Caco-2 (cell line): ENCODE measurements at regions not wholly inside any gene's neighbourhood (a gene's known extent, or its start where the extent isn't known, plus 50 kb on each side); places are given as distances from the start of the nearest gene placed in this dataset.
"Not testable (repeated sequence)": the region's sequence is repeated elsewhere in the genome, so short reads cannot be mapped to it uniquely, and the experiment has no call there.

Experiments
- BruUV-seq: library from RNA; stranded (reverse); fragments of 400-500 nt; replicated peaks from 2 replicates; lab custom pipeline; 2021; lab: Mats Ljungman, UMichigan
- CTCF ChIA-PET: fragments of 300-600 bp; sonication (Branson Sonifier 250); formaldehyde crosslinking; loops from one replicate; lab custom pipeline; 2022; ENCODE audit warnings: antibody characterized with exemption; lab: Charles Lee
- POLR2A ChIA-PET: fragments of 300-600 bp; sonication (Branson Sonifier 250); formaldehyde crosslinking; loops from one replicate; lab custom pipeline; 2022; ENCODE audit warnings: antibody characterized with exemption; lab: Charles Lee
- DNase-seq, 2 experiments: peaks; one replicate each; pipeline versions ENCODE4 v3.0.0 to v3.0.0-alpha.2; 2020 to 2022
- H3K27me3 ChIP-seq: replicated peaks from 2 replicates; pipeline ENCODE4 v1.6.0; 2011; ENCODE audit warnings: low read length; ENCODE audit not compliant: control insufficient read depth, insufficient read depth
- H3K36me3 ChIP-seq: 2 replicates; pipeline ENCODE4 v1.5.1; 2011; ENCODE audit warnings: low read length; ENCODE audit not compliant: control insufficient read depth, insufficient read depth
- H3K4me1 ChIP-seq: fragments of 250-450 bp; sonication (Bioruptor Pico); 2 replicates; pipeline ENCODE4 v1.5.1; 2020; ENCODE audit warnings: mild to moderate bottlenecking
- H3K4me3 ChIP-seq: 2 replicates; pipeline ENCODE4 v1.5.1; 2011; ENCODE audit warnings: low read depth, mild to moderate bottlenecking, control low read depth, low read length
- H3K9me3 ChIP-seq: fragments of 250-450 bp; sonication (Bioruptor Pico); 2 replicates; pipeline ENCODE4 v1.5.1; 2020; ENCODE audit warnings: mild to moderate bottlenecking, moderate library complexity
- H3K27ac Mint-ChIP-seq: one replicate; pipeline ENCODE4 v1.8.0; 2022; ENCODE audit warnings: mixed read lengths; ENCODE audit not compliant: unreplicated experiment
- H3K27me3 Mint-ChIP-seq: one replicate; pipeline ENCODE4 v1.8.0; 2022; ENCODE audit warnings: mixed read lengths; ENCODE audit not compliant: insufficient read depth, unreplicated experiment
- H3K36me3 Mint-ChIP-seq: one replicate; pipeline ENCODE4 v1.8.0; 2022; ENCODE audit warnings: mild to moderate bottlenecking, mixed read lengths; ENCODE audit not compliant: insufficient read depth, unreplicated experiment
- H3K4me1 Mint-ChIP-seq: one replicate; pipeline ENCODE4 v1.8.0; 2022; ENCODE audit warnings: low read depth, mixed read lengths; ENCODE audit not compliant: unreplicated experiment
- H3K4me3 Mint-ChIP-seq: one replicate; pipeline ENCODE4 v1.8.0; 2022; ENCODE audit warnings: mild to moderate bottlenecking, moderate library complexity, mixed read lengths; ENCODE audit not compliant: unreplicated experiment
- H3K9me3 Mint-ChIP-seq: one replicate; pipeline ENCODE4 v1.8.0; 2022; ENCODE audit warnings: mixed read lengths; ENCODE audit not compliant: unreplicated experiment
- intact Hi-C: fragments of 100-400 bp; cut with micrococcal nuclease; formaldehyde crosslinking; loops from one replicate; pipeline ENCODE4 v1.10.0; 2022; ENCODE audit not compliant: unreplicated experiment
- TF ChIP-seq, protein P1 (sequence below), 2 experiments: fragments of 200-600 bp in 1 of 2; IDR thresholded peaks; 1 replicate in 1 of 2; 2 replicates in 1 of 2; pipeline versions ENCODE4 v1.5.1 to v1.8.0; 2011 to 2022; ENCODE audit warnings: antibody characterized with exemption in 1 of 2, control low read depth in 1 of 2, inconsistent platforms in 1 of 2, low read depth in 1 of 2, low read length in 1 of 2, mild to moderate bottlenecking in 1 of 2, moderate library complexity in 1 of 2; ENCODE audit not compliant: insufficient read depth in 1 of 2, severe bottlenecking in 1 of 2, unreplicated experiment in 1 of 2

DNA sequence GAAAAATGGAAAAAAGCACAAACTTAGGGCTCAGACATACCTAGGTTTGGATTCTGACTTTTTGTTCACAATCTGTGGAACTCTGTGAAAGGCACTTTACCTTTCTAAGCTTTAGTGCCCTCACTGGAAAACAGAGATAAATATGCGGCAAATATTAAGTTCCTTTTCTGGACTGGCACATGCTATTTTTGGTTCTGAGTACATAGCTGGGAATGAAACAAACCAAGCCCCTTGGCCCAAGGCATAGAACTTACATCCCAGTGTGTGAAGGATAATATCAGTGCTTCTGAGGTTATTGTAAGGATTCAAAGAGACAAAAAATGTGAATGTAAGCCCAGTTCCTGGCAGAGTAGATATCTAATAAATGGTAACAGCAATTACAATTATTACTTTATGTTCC lies 227.5 kb downstream of the ADAMTS15 start:
- H3K4me1 ChIP-seq: peaks cover 12% of the 10 kb centered on the region; the same call in 1 of the 2 replicates
- peaks cover under 1% of the 10 kb centered on the region; the same call in 1 of the 2 replicates for H3K27me3 ChIP-seq
- H3K9me3 ChIP-seq: peaks cover 23% of the 10 kb centered on the region
- Mint-ChIP-seq H3K4me3 (no peak overlapping the region), H3K27ac (no peak overlapping the region), H3K9me3 (peaks cover 26% of the 10 kb centered on the region), H3K27me3 (peaks cover 14% of the 10 kb centered on the region), H3K36me3 (no peaks in the 10 kb centered on the region), H3K4me1 (peaks cover 12% of the 10 kb centered on the region)
- TF ChIP-seq, protein P1, sequence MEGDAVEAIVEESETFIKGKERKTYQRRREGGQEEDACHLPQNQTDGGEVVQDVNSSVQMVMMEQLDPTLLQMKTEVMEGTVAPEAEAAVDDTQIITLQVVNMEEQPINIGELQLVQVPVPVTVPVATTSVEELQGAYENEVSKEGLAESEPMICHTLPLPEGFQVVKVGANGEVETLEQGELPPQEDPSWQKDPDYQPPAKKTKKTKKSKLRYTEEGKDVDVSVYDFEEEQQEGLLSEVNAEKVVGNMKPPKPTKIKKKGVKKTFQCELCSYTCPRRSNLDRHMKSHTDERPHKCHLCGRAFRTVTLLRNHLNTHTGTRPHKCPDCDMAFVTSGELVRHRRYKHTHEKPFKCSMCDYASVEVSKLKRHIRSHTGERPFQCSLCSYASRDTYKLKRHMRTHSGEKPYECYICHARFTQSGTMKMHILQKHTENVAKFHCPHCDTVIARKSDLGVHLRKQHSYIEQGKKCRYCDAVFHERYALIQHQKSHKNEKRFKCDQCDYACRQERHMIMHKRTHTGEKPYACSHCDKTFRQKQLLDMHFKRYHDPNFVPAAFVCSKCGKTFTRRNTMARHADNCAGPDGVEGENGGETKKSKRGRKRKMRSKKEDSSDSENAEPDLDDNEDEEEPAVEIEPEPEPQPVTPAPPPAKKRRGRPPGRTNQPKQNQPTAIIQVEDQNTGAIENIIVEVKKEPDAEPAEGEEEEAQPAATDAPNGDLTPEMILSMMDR (IDR thresholded peaks at IDR 0.05; ENCODE audit: insufficient read depth in 1 of 2, low read depth in 1 of 2, low read length in 1 of 2, severe bottlenecking in 1 of 2, unreplicated experiment in 1 of 2): no peak
- H3K4me3 ChIP-seq: no peak overlapping the region
- POLR2A ChIA-PET: no interaction called here
- no TSS peak for BruUV-seq
- no peak for DNase-seq
- intact Hi-C loops: no loop called here
- CTCF ChIA-PET: no interaction called here
- no peaks in the 10 kb centered on the region for H3K36me3 ChIP-seq

DNA sequence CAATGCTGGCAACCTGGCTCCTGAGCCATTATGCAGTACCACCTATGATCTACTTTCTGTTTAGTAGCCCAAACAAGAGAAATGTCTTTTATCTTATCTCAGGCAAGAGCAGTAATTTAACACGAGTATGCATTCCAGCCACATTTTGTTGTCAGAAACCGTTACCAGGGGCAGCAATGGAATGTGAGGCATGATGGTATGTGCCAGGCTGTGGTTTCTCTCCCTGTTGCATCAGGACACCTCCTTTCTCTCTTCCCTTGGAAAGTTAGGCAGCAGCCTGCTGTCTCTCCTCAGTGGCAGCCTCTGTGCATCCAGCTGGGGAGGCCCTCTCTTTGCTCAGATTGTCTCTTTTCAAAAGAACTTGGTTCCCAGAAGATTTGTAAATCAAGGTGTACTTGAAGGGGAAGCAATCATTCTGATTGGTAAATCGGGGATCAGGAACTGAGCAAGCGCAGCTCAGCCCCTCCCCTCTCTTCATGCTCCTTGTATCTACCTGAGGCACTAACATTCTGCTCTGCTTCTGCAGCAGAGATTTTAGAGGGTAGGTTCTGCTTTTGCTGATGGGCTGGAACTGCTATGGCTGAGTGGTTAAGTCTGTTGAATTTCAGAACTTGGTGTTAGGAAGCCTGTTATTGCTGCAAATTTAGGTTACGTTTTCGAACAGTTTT lies 229.2 kb downstream of the ADAMTS15 start:
- peaks cover 23% of the 10 kb centered on the region for H3K9me3 ChIP-seq
- H3K36me3 ChIP-seq: no peaks in the 10 kb centered on the region
- ChIA-PET POLR2A (no interaction called here), CTCF (no interaction called here)
- intact Hi-C loops: no loop called here
- TF ChIP-seq, protein P1 (IDR thresholded peaks at IDR 0.05; ENCODE audit: insufficient read depth in 1 of 2, low read depth in 1 of 2, low read length in 1 of 2, severe bottlenecking in 1 of 2, unreplicated experiment in 1 of 2): no peak
- H3K36me3 Mint-ChIP-seq: no peaks in the 10 kb centered on the region
- H3K4me1 ChIP-seq: peaks cover 12% of the 10 kb centered on the region; the same call in 1 of the 2 replicates
- peaks cover 15% of the 10 kb centered on the region for H3K27me3 Mint-ChIP-seq
- H3K4me3 Mint-ChIP-seq: peak overlapping the region; percentile 48
- peaks cover 12% of the 10 kb centered on the region for H3K4me1 Mint-ChIP-seq
- H3K27ac Mint-ChIP-seq: peak overlapping the region; percentile 38
- no peaks in the 10 kb centered on the region for H3K27me3 ChIP-seq
- DNase-seq: peak; percentile 67 to 68
- no TSS peak for BruUV-seq
- peaks cover 36% of the 10 kb centered on the region for H3K9me3 Mint-ChIP-seq
- no peak overlapping the region for H3K4me3 ChIP-seq

DNA sequence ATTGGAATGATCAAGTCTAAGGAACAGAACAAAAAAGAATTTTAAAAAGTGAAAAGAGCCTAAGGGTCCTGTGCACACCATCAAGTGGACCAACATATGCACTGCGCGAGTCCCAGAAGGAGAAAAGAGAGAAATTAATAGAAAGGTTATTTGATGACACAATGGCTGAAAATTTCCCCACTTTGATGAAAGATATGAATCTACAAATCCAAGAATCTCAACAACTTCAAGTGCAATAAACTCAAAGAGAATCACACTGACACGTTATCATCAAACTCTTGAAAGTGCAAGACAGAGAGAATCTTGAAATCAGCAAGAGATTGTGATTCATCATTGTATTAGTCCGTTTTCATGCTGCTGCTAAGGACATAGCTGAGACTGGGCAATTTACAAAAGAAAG lies 230.8 kb downstream of the ADAMTS15 start:
- Mint-ChIP-seq H3K27ac (no peak overlapping the region), H3K36me3 (no peaks in the 10 kb centered on the region), H3K27me3 (peaks cover 10% of the 10 kb centered on the region), H3K4me1 (peaks cover 12% of the 10 kb centered on the region), H3K9me3 (peaks cover 36% of the 10 kb centered on the region), H3K4me3 (no peak overlapping the region)
- intact Hi-C loops: no loop called here
- ChIA-PET POLR2A (no interaction called here), CTCF (interaction anchor here (0.6 to 1.0 kb wide), 2 partner anchors 17 to 244 kb away, joined by 3 to 6 read pairs; no protein-coding TSS in a partner anchor)
- peaks cover 12% of the 10 kb centered on the region; the same call in 1 of the 2 replicates for H3K4me1 ChIP-seq
- no peak overlapping the region for H3K4me3 ChIP-seq
- peaks cover 23% of the 10 kb centered on the region for H3K9me3 ChIP-seq
- DNase-seq: no peak
- no peaks in the 10 kb centered on the region for H3K27me3 ChIP-seq
- TF ChIP-seq, protein P1 (IDR thresholded peaks at IDR 0.05; ENCODE audit: insufficient read depth in 1 of 2, low read depth in 1 of 2, low read length in 1 of 2, severe bottlenecking in 1 of 2, unreplicated experiment in 1 of 2): no peak
- no TSS peak for BruUV-seq
- no peaks in the 10 kb centered on the region for H3K36me3 ChIP-seq

DNA sequence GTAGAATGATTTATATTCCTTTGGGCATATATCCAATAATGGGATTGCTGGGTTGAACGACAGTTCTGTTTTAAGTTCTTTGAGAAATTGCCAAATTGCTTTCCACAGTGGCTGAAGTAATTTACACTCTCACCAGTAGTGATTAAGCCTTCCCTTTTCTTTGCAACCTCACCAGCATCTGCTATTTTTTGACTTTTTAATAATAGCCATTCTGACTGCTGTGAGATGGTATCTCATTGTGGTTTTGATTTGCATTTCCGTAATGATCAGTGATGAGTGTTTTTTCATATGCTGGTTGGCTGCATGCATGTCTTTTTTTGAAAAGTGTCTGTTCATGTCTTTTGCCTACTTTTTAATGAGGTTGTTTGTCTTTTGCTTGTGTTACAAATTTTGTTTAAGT lies 233.8 kb downstream of the SNX19 start:
- H3K4me1 Mint-ChIP-seq, DNase-seq, BruUV-seq, H3K27ac Mint-ChIP-seq, H3K27me3 Mint-ChIP-seq, H3K36me3 ChIP-seq, H3K4me3 ChIP-seq, H3K36me3 Mint-ChIP-seq, H3K4me1 ChIP-seq, POLR2A ChIA-PET, H3K27me3 ChIP-seq, CTCF ChIA-PET, intact Hi-C loops, H3K4me3 Mint-ChIP-seq: not testable (repeated sequence)
- peaks cover 36% of the 10 kb centered on the region for H3K9me3 Mint-ChIP-seq
- H3K9me3 ChIP-seq: peaks cover 23% of the 10 kb centered on the region
